ENCODE measurements at regions not wholly inside any gene's neighbourhood (a gene's known extent, or its start where the extent isn't known, plus 50 kb on each side); places are given as distances from the start of the nearest gene placed in this dataset.

- TF ChIP-seq CTCF (IDR thresholded peaks at IDR 0.05) = no peak
- TF ChIP-seq POLR2A (IDR thresholded peaks at IDR 0.05) = no peak
Observed at GRCh38 chr10:33553748-33554571, 219.5 kb upstream of the NRP1 start.

Data from right lobe of liver (tissue), 4 donors.